Astrocyte of the cerebellum (primary cell): ENCODE measurements at regions not wholly inside any gene's neighbourhood (a gene's known extent, or its start where the extent isn't known, plus 50 kb on each side); places are given as distances from the start of the nearest gene placed in this dataset.

ENCODE experiments used
- DNase-seq: peaks from one replicate; pipeline ENCODE4 v3.0.0-alpha.2; 2011; ENCODE audit warnings: low read depth
- H3K4me3 ChIP-seq: 2 replicates; pipeline ENCODE4 v1.5.1; 2011; ENCODE audit warnings: mild to moderate bottlenecking, low read depth, low read length, moderate library complexity
- in situ Hi-C: cut with HindIII; loops from 2 replicates; pipeline ENCODE4 v1.10.0; 2017; ENCODE audit warnings: low sequenced_read_pairs
- TF ChIP-seq, protein P1 (sequence below): IDR thresholded peaks from 2 replicates; pipeline ENCODE4 v1.5.1; 2012; ENCODE audit warnings: low read length, low read depth, moderate library complexity, mild to moderate bottlenecking; ENCODE audit errors: missing control alignments

DNA sequence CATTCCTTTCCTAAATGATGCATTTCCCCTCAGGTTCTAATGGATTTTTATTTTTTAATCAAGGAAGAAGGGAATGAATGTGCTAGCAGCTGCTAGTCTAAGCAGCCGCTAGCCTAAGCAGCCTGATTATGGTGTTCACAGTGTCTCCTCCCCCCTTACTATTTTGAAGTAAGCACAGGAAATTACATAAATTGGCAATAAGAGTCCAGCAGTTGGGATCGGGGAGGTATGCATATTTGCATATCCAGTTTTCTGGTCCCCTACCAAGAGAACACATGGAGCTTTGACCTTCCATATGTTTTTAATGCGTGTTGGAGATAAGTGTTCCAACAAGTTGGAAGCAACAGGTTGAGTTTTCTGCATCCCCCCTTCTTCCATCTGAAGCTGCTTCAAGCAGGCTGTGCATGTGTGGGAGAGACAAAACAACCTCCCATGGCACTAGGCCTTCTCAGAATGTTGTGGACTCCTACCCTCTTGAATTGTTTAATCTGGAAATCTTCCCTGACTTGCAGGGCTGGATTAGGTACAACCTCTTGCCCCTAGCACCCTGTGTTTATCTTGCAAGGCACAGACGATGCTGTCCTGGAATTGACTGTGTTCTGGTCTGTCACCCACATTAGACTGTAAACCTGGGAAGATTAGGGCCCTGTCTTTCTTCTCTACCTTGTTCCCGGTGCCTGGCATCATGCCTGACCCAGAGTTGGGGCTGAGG, 124.8 kb upstream of the LRIG1 start:
- TF ChIP-seq, protein P1, sequence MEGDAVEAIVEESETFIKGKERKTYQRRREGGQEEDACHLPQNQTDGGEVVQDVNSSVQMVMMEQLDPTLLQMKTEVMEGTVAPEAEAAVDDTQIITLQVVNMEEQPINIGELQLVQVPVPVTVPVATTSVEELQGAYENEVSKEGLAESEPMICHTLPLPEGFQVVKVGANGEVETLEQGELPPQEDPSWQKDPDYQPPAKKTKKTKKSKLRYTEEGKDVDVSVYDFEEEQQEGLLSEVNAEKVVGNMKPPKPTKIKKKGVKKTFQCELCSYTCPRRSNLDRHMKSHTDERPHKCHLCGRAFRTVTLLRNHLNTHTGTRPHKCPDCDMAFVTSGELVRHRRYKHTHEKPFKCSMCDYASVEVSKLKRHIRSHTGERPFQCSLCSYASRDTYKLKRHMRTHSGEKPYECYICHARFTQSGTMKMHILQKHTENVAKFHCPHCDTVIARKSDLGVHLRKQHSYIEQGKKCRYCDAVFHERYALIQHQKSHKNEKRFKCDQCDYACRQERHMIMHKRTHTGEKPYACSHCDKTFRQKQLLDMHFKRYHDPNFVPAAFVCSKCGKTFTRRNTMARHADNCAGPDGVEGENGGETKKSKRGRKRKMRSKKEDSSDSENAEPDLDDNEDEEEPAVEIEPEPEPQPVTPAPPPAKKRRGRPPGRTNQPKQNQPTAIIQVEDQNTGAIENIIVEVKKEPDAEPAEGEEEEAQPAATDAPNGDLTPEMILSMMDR: no peak
- H3K4me3 ChIP-seq: no peak overlapping the region
- in situ Hi-C loops: no loop called here
- DNase-seq: no peak

DNA sequence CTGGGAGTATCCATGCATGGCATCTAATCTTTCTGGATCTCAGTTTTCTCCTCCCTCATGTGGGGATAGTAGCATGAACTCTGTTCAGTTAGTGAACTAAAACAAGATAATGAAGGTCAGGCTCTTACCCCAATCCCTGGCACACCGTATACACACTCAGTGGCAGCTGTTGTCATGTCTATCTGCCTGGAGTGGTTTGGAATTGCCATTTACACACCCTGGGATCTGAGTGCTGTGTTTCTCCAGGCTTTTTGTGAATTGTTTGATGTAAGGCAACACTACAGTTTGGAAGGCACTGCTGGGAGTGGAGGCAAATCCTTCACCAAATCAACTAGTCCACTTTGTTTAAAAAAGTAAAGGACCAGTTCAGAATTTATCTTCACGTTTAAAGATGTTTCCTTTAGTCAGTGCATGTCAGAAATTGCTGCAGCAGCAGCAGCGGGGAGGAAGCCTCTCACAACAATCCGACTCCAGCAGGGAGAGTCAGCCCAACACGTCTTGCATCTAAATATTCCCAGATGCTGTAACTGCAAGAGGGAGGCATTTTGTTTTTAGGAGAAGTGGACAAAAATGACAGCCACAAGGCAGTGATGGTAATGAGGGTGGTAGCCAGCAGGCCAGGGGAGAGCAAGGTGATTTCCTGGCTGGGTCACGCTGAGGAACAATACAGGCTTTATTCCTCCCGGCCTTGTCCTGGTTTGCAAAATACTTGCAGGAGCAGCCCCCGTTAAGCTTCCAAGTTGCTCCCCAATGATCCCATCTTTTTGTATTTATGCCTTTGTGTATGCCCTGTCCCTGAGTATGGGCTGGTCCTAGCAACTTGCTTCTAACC, 128.5 kb upstream of the LRIG1 start:
- DNase-seq: no peak
- H3K4me3 ChIP-seq: no peak overlapping the region
- TF ChIP-seq, protein P1: no peak
- in situ Hi-C loops: no loop called here

DNA sequence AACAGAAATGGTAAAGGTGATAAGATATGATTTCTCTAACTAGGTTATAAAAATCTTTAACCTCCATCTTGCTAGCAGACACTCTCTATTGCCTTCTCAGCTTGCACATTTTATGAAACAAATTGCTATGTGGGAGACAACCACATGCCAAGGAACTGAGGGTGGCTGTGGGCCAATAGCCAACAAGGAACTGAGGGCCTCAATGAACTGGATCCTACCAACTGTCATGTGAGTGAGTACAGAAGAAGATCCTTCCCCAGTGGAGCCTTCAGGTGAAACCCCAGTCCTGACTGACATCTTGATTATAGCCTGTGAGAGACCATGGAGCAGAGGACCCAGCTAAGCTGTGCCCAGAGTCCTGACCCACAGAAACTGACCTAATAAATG, 129.2 kb upstream of the LRIG1 start:
- TF ChIP-seq, protein P1: no peak
- H3K4me3 ChIP-seq: no peak overlapping the region
- no peak for DNase-seq
- in situ Hi-C loops: no loop called here

DNA sequence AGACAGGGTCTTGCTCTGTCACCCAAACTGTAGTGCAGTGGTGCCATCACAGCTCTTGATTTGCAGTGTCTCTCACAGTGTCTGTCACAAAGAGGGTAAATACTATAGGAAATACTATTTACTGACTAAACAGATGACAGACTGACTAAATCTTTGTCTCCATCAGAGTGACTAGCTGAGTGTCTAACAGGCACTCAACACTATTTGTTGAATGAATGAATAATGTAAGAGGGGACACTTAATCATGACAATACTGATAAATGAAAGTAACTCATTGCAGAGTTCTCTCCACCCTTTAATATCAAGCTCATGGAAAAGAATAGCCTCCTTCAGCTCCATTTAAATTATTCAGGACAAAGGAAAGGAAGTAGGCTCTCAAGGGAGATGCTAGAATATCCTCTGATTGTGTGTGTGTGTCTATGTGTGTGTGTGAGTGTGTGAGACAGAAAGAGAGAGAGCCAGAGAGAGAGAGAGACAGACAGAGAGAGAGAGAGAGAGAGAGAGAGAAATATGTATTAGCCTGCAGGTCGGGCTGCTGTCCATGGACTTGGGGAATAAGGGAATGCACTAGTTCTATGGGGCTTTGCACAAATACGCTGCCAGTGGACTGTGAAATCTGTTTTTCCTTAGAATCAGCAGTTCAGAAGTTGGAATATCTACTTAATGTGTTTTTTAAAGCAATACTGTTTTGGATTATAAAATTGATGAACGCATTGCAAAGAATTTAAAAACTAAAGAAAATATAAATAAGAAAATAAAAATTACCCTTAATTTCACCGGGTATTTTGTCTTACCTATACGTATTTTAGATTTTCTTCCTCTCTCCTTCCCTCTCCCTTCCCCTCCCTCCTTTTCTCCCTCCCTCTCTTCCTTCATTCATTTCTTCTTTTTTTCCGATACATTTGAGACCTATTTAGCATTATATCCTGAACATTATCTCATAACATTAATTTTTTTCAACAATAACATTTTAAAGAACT, 132.9 kb upstream of the LRIG1 start:
- in situ Hi-C loops: no loop called here
- TF ChIP-seq, protein P1: no peak
- DNase-seq: no peak
- H3K4me3 ChIP-seq: no peak overlapping the region

DNA sequence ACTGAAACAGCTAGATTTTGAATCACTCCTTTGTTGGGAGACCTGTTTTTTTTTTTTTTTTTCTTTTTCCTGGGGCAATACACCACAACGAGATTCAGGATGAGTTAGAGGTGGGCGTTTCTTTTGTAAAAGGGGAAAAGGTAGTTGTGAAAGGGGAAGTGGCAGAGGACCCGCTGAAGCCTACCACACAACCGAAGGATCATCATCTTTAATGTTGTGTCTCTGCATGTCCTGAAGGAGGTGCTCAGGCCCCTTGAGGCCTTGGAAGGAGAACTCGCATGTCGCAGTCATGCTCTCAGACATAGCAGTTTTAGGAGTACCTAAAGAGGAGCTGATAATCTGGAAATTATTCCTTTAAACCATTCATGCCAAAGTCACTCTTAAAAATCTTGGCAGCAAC, 137.9 kb upstream of the LRIG1 start:
- no peak for DNase-seq
- H3K4me3 ChIP-seq: no peak overlapping the region
- TF ChIP-seq, protein P1: no peak
- in situ Hi-C loops: no loop called here

DNA sequence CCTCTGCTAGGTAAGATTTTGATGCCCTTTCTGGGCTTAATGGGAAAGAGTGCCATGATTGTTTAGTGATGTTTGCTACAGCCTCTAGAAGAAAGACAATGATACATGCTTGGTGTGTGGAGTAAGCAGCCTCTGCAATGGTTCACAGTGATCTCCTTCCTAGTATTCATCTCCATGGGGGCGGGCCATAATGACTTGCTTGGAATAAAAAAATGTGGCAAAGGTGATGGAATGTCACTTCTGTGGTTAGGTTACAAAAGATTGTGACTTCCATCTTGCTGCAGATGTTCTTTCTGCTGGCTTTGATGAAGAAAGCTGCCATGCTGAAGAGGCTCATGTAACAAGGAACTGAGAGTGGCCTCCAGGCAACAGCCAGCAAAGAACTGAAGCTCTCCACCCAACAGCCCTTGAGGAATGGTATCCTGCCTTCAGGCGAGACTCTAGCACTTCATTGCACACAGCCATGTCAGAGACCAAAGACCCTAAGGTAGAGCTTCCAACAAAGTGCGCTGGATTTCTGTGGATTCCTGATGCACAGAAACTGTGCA, 139.1 kb upstream of the LRIG1 start:
- DNase-seq: no peak
- no peak overlapping the region for H3K4me3 ChIP-seq
- TF ChIP-seq, protein P1: no peak
- in situ Hi-C loops: no loop called here
